Vagina (tissue), 2 donors: ENCODE measurements at regions not wholly inside any gene's neighbourhood (a gene's known extent, or its start where the extent isn't known, plus 50 kb on each side); places are given as distances from the start of the nearest gene placed in this dataset.

Source experiments
- POLR2A ChIP-seq, 2 donors: fragments of 450-650 bp; IDR thresholded peaks; one replicate each; pipeline ENCODE4 v1.6.1; 2017; ENCODE audit warnings: antibody characterized with exemption in 2 of 2, mild to moderate bottlenecking in 2 of 2, moderate library complexity in 2 of 2
- POLR2AphosphoS5 ChIP-seq, 2 donors: sonication (generic); formaldehyde crosslinking; IDR thresholded peaks; one replicate each; pipeline ENCODE4 v1.9.0; 2017; ENCODE audit warnings: antibody characterized with exemption in 2 of 2, mild to moderate bottlenecking in 2 of 2, low read depth in 1 of 2; ENCODE audit not compliant: insufficient read depth in 1 of 2
- TF ChIP-seq, protein P1 (sequence below), 3 experiments: fragments of 450-650 bp in 2 of 3; fragments of 200-600 bp in 1 of 3; sonication (generic) in 1 of 3; IDR thresholded peaks; one replicate each; pipeline ENCODE4 v1.5.1; 2017 to 2019; ENCODE audit warnings: antibody characterized with exemption in 3 of 3, mild to moderate bottlenecking in 2 of 3, moderate library complexity in 2 of 3

DNA sequence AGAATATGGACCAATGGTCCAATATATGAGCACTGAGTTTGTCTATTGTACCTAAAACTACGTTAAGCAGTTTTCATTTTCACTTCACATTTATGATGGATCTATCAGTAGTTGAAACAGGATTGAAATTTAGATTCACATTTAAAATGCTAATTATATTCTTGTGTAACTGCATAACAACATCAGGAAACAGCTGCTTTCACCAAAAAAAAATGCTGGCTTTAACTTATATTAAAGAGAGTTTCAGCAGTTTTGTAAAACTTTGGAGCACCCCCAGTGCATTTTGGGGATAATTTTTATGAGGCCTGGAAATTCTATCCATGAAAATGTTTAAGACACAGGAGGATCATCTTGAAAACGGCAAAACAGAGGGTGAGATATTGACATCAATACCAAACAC is 142.8 kb upstream of the ROBO2 start:
- TF ChIP-seq, protein P1, sequence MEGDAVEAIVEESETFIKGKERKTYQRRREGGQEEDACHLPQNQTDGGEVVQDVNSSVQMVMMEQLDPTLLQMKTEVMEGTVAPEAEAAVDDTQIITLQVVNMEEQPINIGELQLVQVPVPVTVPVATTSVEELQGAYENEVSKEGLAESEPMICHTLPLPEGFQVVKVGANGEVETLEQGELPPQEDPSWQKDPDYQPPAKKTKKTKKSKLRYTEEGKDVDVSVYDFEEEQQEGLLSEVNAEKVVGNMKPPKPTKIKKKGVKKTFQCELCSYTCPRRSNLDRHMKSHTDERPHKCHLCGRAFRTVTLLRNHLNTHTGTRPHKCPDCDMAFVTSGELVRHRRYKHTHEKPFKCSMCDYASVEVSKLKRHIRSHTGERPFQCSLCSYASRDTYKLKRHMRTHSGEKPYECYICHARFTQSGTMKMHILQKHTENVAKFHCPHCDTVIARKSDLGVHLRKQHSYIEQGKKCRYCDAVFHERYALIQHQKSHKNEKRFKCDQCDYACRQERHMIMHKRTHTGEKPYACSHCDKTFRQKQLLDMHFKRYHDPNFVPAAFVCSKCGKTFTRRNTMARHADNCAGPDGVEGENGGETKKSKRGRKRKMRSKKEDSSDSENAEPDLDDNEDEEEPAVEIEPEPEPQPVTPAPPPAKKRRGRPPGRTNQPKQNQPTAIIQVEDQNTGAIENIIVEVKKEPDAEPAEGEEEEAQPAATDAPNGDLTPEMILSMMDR (IDR thresholded peaks at IDR 0.05): no peak
- TF ChIP-seq POLR2A (IDR thresholded peaks at IDR 0.05) (no peak), POLR2AphosphoS5 (IDR thresholded peaks at IDR 0.05; ENCODE audit: insufficient read depth in 1 of 2, low read depth in 1 of 2) (no peak)
